H1 (cell line): ENCODE measurements at regions not wholly inside any gene's neighbourhood (a gene's known extent, or its start where the extent isn't known, plus 50 kb on each side); places are given as distances from the start of the nearest gene placed in this dataset.

Source experiments
- CTCF ChIA-PET: fragments of 300-600 bp; sonication (Branson Sonifier 250); formaldehyde crosslinking; loops from one replicate; lab custom pipeline; 2021; ENCODE audit not compliant: partially characterized antibody; lab: Charles Lee
- POLR2A ChIA-PET: fragments of 300-600 bp; sonication (Branson Sonifier 250); formaldehyde crosslinking; loops from one replicate; lab custom pipeline; 2021; ENCODE audit warnings: inconsistent platforms; ENCODE audit not compliant: partially characterized antibody; lab: Charles Lee
- DNase-seq, 2 experiments: peaks; one replicate each; pipeline versions ENCODE4 v3.0.0 to v3.0.0-alpha.2; 2010 to 2022; ENCODE audit warnings: low spot score in 2 of 2, low read depth in 1 of 2, mixed read lengths in 1 of 2
- FAIRE-seq: peaks from 2 replicates; lab custom pipeline; 2011; peaks lifted over from hg19 to GRCh38; lab: Jason Lieb, UNC
- H2AFZ ChIP-seq: 2 replicates; pipeline ENCODE4 v1.8.1; 2012; ENCODE audit warnings: low read length, inconsistent platforms
- H2AK5ac ChIP-seq: 2 replicates; pipeline ENCODE4 v1.6.1; 2013; ENCODE audit warnings: low read depth, low read length
- H2BK120ac ChIP-seq: replicated peaks from 2 replicates; pipeline ENCODE3; 2013; ENCODE audit warnings: low read depth, low read length, inconsistent platforms
- H2BK12ac ChIP-seq: 2 replicates; pipeline ENCODE4 v1.6.1; 2013; ENCODE audit warnings: low read depth, low read length
- H2BK15ac ChIP-seq: 2 replicates; pipeline ENCODE4 v1.6.1; 2013; ENCODE audit warnings: low read length
- H2BK20ac ChIP-seq: 2 replicates; pipeline ENCODE4 v1.6.1; 2013; ENCODE audit warnings: low read length
- H2BK5ac ChIP-seq: 2 replicates; pipeline ENCODE4 v1.6.1; 2013; ENCODE audit warnings: low read depth, low read length
- H3K14ac ChIP-seq: 2 replicates; pipeline ENCODE4 v1.6.1; 2013; ENCODE audit warnings: inconsistent platforms; ENCODE audit not compliant: insufficient read length
- H3K18ac ChIP-seq: 2 replicates; pipeline ENCODE4 v1.6.1; 2013; ENCODE audit warnings: low read length; ENCODE audit errors: extremely low read depth
- H3K23ac ChIP-seq: 2 replicates; pipeline ENCODE4 v1.6.1; 2013; ENCODE audit warnings: inconsistent platforms; ENCODE audit not compliant: insufficient read length
- H3K23me2 ChIP-seq: 2 replicates; pipeline ENCODE4 v1.6.1; 2013; ENCODE audit warnings: low read depth, low read length
- H3K27ac ChIP-seq: 2 replicates; pipeline ENCODE4 v1.6.1; 2011; ENCODE audit warnings: low read depth, low read length, inconsistent platforms
- H3K27me3 ChIP-seq, 4 experiments: replicated peaks in 1 of 4; 1 replicate in 1 of 4; 2 replicates in 3 of 4; pipeline versions ENCODE4 v1.6.1 to v1.8.1; 2011 to 2013; ENCODE audit warnings: low read length in 3 of 4, mild to moderate bottlenecking in 3 of 4, inconsistent platforms in 2 of 4, mixed read lengths in 2 of 4, moderate library complexity in 1 of 4; ENCODE audit not compliant: control insufficient read depth in 3 of 4, insufficient read depth in 3 of 4; ENCODE audit errors: extremely low read depth in 1 of 4
- H3K36me3 ChIP-seq, 4 experiments: 2 replicates each; pipeline versions ENCODE4 v1.6.1 to v1.8.1; 2011 to 2013; ENCODE audit warnings: mild to moderate bottlenecking in 4 of 4, low read length in 3 of 4, moderate library complexity in 2 of 4, control low read depth in 1 of 4, inconsistent platforms in 1 of 4; ENCODE audit not compliant: insufficient read depth in 4 of 4, control insufficient read depth in 2 of 4
- H3K4ac ChIP-seq: replicated peaks from 2 replicates; pipeline ENCODE3; 2013; ENCODE audit warnings: low read length, low read depth, mixed read lengths, inconsistent platforms; ENCODE audit not compliant: insufficient read length
- H3K4me1 ChIP-seq, 4 experiments: replicated peaks in 1 of 4; 1 replicate in 1 of 4; 2 replicates in 3 of 4; pipeline versions ENCODE4 v1.6.1 to v1.8.1; 2011 to 2013; ENCODE audit warnings: low read length in 3 of 4, inconsistent platforms in 2 of 4, mixed read lengths in 1 of 4; ENCODE audit not compliant: insufficient read depth in 4 of 4, control insufficient read depth in 3 of 4
- H3K4me2 ChIP-seq, 2 experiments: 2 replicates each; pipeline versions ENCODE4 v1.6.1 to v1.8.1; 2011 to 2013; ENCODE audit warnings: low read depth in 2 of 2, low read length in 2 of 2, control low read depth in 1 of 2, inconsistent platforms in 1 of 2, mild to moderate bottlenecking in 1 of 2; ENCODE audit not compliant: insufficient read depth in 1 of 2
- H3K4me3 ChIP-seq, 4 experiments: fragments of 200-600, 300-600 bp in 1 of 4; sonication (generic), shearing (Covaris generic), sonication (Bioruptor Twin) in 1 of 4; 2 replicates each; pipeline versions ENCODE4 v1.5.1 to v1.8.1; 2011 to 2016; ENCODE audit warnings: low read length in 4 of 4, low read depth in 3 of 4, control low read depth in 2 of 4, inconsistent platforms in 2 of 4, mild to moderate bottlenecking in 2 of 4, mixed read lengths in 1 of 4, moderate library complexity in 1 of 4; ENCODE audit not compliant: insufficient read depth in 2 of 4; ENCODE audit errors: extremely low read depth in 1 of 4
- H3K56ac ChIP-seq: replicated peaks from 2 replicates; pipeline ENCODE3; 2013; ENCODE audit warnings: low read depth, mild to moderate bottlenecking, mixed read lengths, low read length, inconsistent platforms; ENCODE audit not compliant: insufficient read length
- H3K79me1 ChIP-seq: 2 replicates; pipeline ENCODE4 v1.6.1; 2013; ENCODE audit warnings: low read depth, low read length, control low read depth
- H3K79me2 ChIP-seq, 2 experiments: 2 replicates each; pipeline versions ENCODE4 v1.6.1 to v1.8.1; 2012 to 2013; ENCODE audit warnings: low read length in 2 of 2, mild to moderate bottlenecking in 2 of 2, inconsistent platforms in 1 of 2; ENCODE audit not compliant: insufficient read depth in 2 of 2, control insufficient read depth in 1 of 2
- H3K9ac ChIP-seq, 4 experiments: replicated peaks in 1 of 4; 1 replicate in 1 of 4; 2 replicates in 3 of 4; pipeline versions ENCODE4 v1.6.1 to v1.8.1; 2011 to 2013; ENCODE audit warnings: low read depth in 3 of 4, low read length in 3 of 4, control low read depth in 2 of 4, mild to moderate bottlenecking in 2 of 4, moderate library complexity in 2 of 4, inconsistent platforms in 1 of 4; ENCODE audit errors: extremely low read depth in 1 of 4
- H3K9me3 ChIP-seq, 2 experiments: 2 replicates each; pipeline versions ENCODE4 v1.6.1 to v1.8.1; 2012 to 2013; ENCODE audit warnings: mild to moderate bottlenecking in 2 of 2, moderate library complexity in 2 of 2, control low read depth in 1 of 2, inconsistent platforms in 1 of 2, low read depth in 1 of 2, low read length in 1 of 2, mixed read lengths in 1 of 2; ENCODE audit not compliant: insufficient read depth in 2 of 2
- H4K20me1 ChIP-seq, 2 experiments: replicated peaks in 1 of 2; 2 replicates each; pipeline versions ENCODE3 to v1.8.1; 2011 to 2013; ENCODE audit warnings: inconsistent platforms in 2 of 2, low read length in 2 of 2, mild to moderate bottlenecking in 1 of 2; ENCODE audit not compliant: insufficient read depth in 2 of 2, control insufficient read depth in 1 of 2
- H4K5ac ChIP-seq: 2 replicates; pipeline ENCODE4 v1.6.1; 2013; ENCODE audit warnings: low read length, low read depth, mixed read lengths, inconsistent platforms; ENCODE audit not compliant: insufficient read length
- H4K8ac ChIP-seq: 2 replicates; pipeline ENCODE4 v1.8.0; 2013; ENCODE audit warnings: mild to moderate bottlenecking, moderate library complexity, low read length, inconsistent platforms; ENCODE audit not compliant: insufficient read depth; ENCODE audit errors: extremely low read depth
- H4K91ac ChIP-seq: replicated peaks from 2 replicates; pipeline ENCODE3; 2013; ENCODE audit warnings: low read length, mixed read lengths, inconsistent platforms; ENCODE audit not compliant: insufficient read length
- ATF2 ChIP-seq: IDR thresholded peaks from 2 replicates; pipeline ENCODE4 v1.6.1; 2012; ENCODE audit warnings: low read length, inconsistent platforms
- ATF3 ChIP-seq: IDR thresholded peaks from 2 replicates; pipeline ENCODE4 v1.6.1; 2011; ENCODE audit warnings: low read depth, mild to moderate bottlenecking, low read length; ENCODE audit not compliant: insufficient read depth
- BACH1 ChIP-seq: IDR thresholded peaks from 2 replicates; pipeline ENCODE4 v1.6.1; 2012; ENCODE audit warnings: low read length, improper control_type of control experiment
- GABPA ChIP-seq: IDR thresholded peaks from 2 replicates; pipeline ENCODE4 v1.6.1; 2011; ENCODE audit warnings: mild to moderate bottlenecking, low read length, moderate library complexity, borderline replicate concordance; ENCODE audit not compliant: insufficient read depth
- KDM1A ChIP-seq: fragments of 200-600, 300-600 bp; sonication (generic); IDR thresholded peaks from 2 replicates; pipeline ENCODE4 v1.7.1; 2016; ENCODE audit warnings: mild to moderate bottlenecking, low read length, borderline replicate concordance
- KDM4A ChIP-seq: IDR thresholded peaks from one replicate; pipeline ENCODE4 v1.7.1; 2012; ENCODE audit warnings: low read depth, mild to moderate bottlenecking, moderate library complexity, low read length, inconsistent platforms; ENCODE audit not compliant: severe bottlenecking
- PHF8 ChIP-seq: fragments of 200-600 bp; sonication (generic); conservative IDR thresholded peaks from 2 replicates; pipeline ENCODE4 v1.7.1; 2012; ENCODE audit warnings: low read depth, mild to moderate bottlenecking, inconsistent platforms, low read length, moderate library complexity
- RXRA ChIP-seq: IDR thresholded peaks from 2 replicates; pipeline ENCODE4 v1.6.1; 2011; ENCODE audit warnings: low read depth, mild to moderate bottlenecking, low read length, moderate library complexity; ENCODE audit not compliant: insufficient read depth
- SAP30 ChIP-seq: fragments of 300-600 bp; sonication (generic); IDR thresholded peaks from 2 replicates; pipeline ENCODE4 v1.7.1; 2012; ENCODE audit warnings: low read length, moderate library complexity, mild to moderate bottlenecking, inconsistent platforms; ENCODE audit not compliant: insufficient read depth, insufficient replicate concordance
- SIN3A ChIP-seq, 2 experiments: IDR thresholded peaks in 1 of 2; conservative IDR thresholded peaks in 1 of 2; 2 replicates each; pipeline ENCODE4 v1.6.1; 2011 to 2012; ENCODE audit warnings: low read length in 2 of 2, improper control_type of control experiment in 1 of 2, low read depth in 1 of 2, mild to moderate bottlenecking in 1 of 2
- SUZ12 ChIP-seq: fragments of 200-600 bp; sonication (generic); IDR thresholded peaks from 2 replicates; pipeline ENCODE4 v1.6.1; 2012; ENCODE audit warnings: mild to moderate bottlenecking, inconsistent platforms, low read length, moderate library complexity, mixed read lengths
- WGBS, 2 experiments: shearing (Covaris generic) in 1 of 2; methylation state at CpG; one replicate each; pipeline versions ENCODE4 v1.1.6 to v1.1.7; 2013 to 2015; ENCODE audit warnings: low lambda C conversion rate in 2 of 2, mixed read lengths in 2 of 2, inconsistent platforms in 1 of 2, low coverage in 1 of 2, missing lambda C conversion rate in 1 of 2; ENCODE audit not compliant: insufficient replicate concordance in 2 of 2, insufficient coverage in 1 of 2, insufficient read length in 1 of 2; ENCODE audit errors: extremely low coverage in 1 of 2, missing lambda C conversion rate in 1 of 2; 5-methylcytosine and 5-hydroxymethylcytosine counted together

GRCh38 chr17:12290207-12290606 is 269.5 kb downstream of the MAP2K4 start:
- POLR2A ChIA-PET = no interaction called here
- Histone ChIP-seq H3K23me2 (no peaks in the 10 kb centered on the region; the same call in 1 of the 2 replicates), H4K20me1 (no peaks in the 10 kb centered on the region), H2AFZ (no peak overlapping the region), H3K4me1 (no peaks in the 10 kb centered on the region), H4K5ac (no peak overlapping the region), H3K4me2 (no peak overlapping the region), H3K9me3 (no peaks in the 10 kb centered on the region; a peak in 1 of 4 replicates), H2BK15ac (no peak overlapping the region), H2BK12ac (no peak overlapping the region), H3K9ac (no peak overlapping the region), H3K27ac (no peak overlapping the region), H4K8ac (no peak overlapping the region), H3K79me1 (no peaks in the 10 kb centered on the region), H2BK120ac (no peak overlapping the region), H3K4ac (no peak overlapping the region), H4K91ac (no peak overlapping the region), H3K56ac (no peak overlapping the region), H3K79me2 (no peaks in the 10 kb centered on the region), H3K18ac (no peak overlapping the region), H3K4me3 (no peak overlapping the region), H3K36me3 (no peaks in the 10 kb centered on the region), H3K14ac (no peak overlapping the region), H3K27me3 (no peaks in the 10 kb centered on the region), H2AK5ac (no peak overlapping the region), H2BK5ac (no peak overlapping the region), H3K23ac (no peak overlapping the region), H2BK20ac (no peak overlapping the region)
- CTCF ChIA-PET = interaction anchor here (0.9 to 2.2 kb wide), 4 partner anchors 9 to 446 kb away, joined by 3 to 9 read pairs (median 4); no protein-coding TSS in a partner anchor
- no peak for FAIRE-seq
- no peak for DNase-seq
- WGBS, 2 experiments = 89% methylated on average over 6 of the region's 6 CpGs; no CpG with 5 or more reads in 1 of the 2 experiments
- TF ChIP-seq GABPA = no peak
- no peak for TF ChIP-seq KDM1A
- no peak for TF ChIP-seq BACH1
- TF ChIP-seq KDM4A = no peak
- TF ChIP-seq SIN3A (conservative IDR thresholded peaks at IDR 0.05 in 1 of 2, IDR thresholded peaks at IDR 0.05 in 1 of 2; ENCODE audit: low read depth in 1 of 2, low read length in 2 of 2) = no peak
- no peak for TF ChIP-seq ATF3
- TF ChIP-seq SAP30 = no peak
- no peak for TF ChIP-seq ATF2
- no peak for TF ChIP-seq RXRA
- no peak for TF ChIP-seq PHF8
- TF ChIP-seq SUZ12 = no peak
